ENCODE measurements at regions not wholly inside any gene's neighbourhood (a gene's known extent, or its start where the extent isn't known, plus 50 kb on each side); places are given as distances from the start of the nearest gene placed in this dataset.

GRCh38 chr5:121313886-121314285, 537.8 kb upstream of the FTMT start:
- no peak for TF ChIP-seq CTCF (IDR thresholded peaks at IDR 0.05)
- no peak for TF ChIP-seq POLR2A (IDR thresholded peaks at IDR 0.05)

Measured in testis (tissue), 2 donors.